GM19035 (cell line): ENCODE measurements at regions not wholly inside any gene's neighbourhood (a gene's known extent, or its start where the extent isn't known, plus 50 kb on each side); places are given as distances from the start of the nearest gene placed in this dataset.
"Not testable (repeated sequence)": the region's sequence is repeated elsewhere in the genome, so short reads cannot be mapped to it uniquely, and the experiment has no call there.

Experiments
- ATAC-seq: cut with Tn5 transposase; IDR thresholded peaks from one replicate; pipeline ENCODE4 v1.9.1; 2021; ENCODE audit not compliant: unreplicated experiment

GRCh38 chr15:84152381-84152979, 83.1 kb upstream of the GOLGA6L4 start:
- not testable (repeated sequence) for ATAC-seq

- not testable (repeated sequence) for ATAC-seq
Measured at GRCh38 chr15:84153655-84154140, 81.9 kb upstream of the GOLGA6L4 start.

- ATAC-seq, result not testable (repeated sequence)
Measured at GRCh38 chr15:84154314-84154713, 81.3 kb upstream of the GOLGA6L4 start.

GRCh38 chr15:84154787-84155186, 80.8 kb upstream of the GOLGA6L4 start:
- ATAC-seq, result not testable (repeated sequence)

GRCh38 chr15:84155792-84156587, 79.6 kb upstream of the GOLGA6L4 start:
- ATAC-seq, result not testable (repeated sequence)

GRCh38 chr15:84156588-84156840, 79.1 kb upstream of the GOLGA6L4 start:
- ATAC-seq, result not testable (repeated sequence)

GRCh38 chr15:84157056-84157632, 78.4 kb upstream of the GOLGA6L4 start:
- ATAC-seq, result not testable (repeated sequence)

- not testable (repeated sequence) for ATAC-seq
Measured at GRCh38 chr15:84157857-84158256, 77.7 kb upstream of the GOLGA6L4 start.

GRCh38 chr15:84159346-84160269, 76.0 kb upstream of the GOLGA6L4 start:
- ATAC-seq, result not testable (repeated sequence)

- ATAC-seq, result not testable (repeated sequence)
Measured at GRCh38 chr15:84164423-84165292, 70.9 kb upstream of the GOLGA6L4 start.

GRCh38 chr15:84170029-84170428, 65.5 kb upstream of the GOLGA6L4 start:
- ATAC-seq, result not testable (repeated sequence)

GRCh38 chr15:84173231-84173610, 62.4 kb upstream of the GOLGA6L4 start:
- ATAC-seq, result not testable (repeated sequence)
